Keratinocyte (primary cell): ENCODE measurements at regions not wholly inside any gene's neighbourhood (a gene's known extent, or its start where the extent isn't known, plus 50 kb on each side); places are given as distances from the start of the nearest gene placed in this dataset.

Experiments
- DNase-seq: peaks from one replicate; pipeline ENCODE4 v3.0.0-alpha.2; 2011; ENCODE audit warnings: low read depth, missing footprints, low spot score
- FAIRE-seq: peaks from 2 replicates; lab custom pipeline; 2011; peaks lifted over from hg19 to GRCh38; lab: Jason Lieb, UNC
- H2AFZ ChIP-seq: 2 replicates; pipeline ENCODE4 v1.6.0; 2012; ENCODE audit warnings: low read length, control low read depth, inconsistent platforms; ENCODE audit not compliant: control insufficient read depth
- H3K27ac ChIP-seq: 2 replicates; pipeline ENCODE4 v1.5.1; 2011; ENCODE audit warnings: low read length; ENCODE audit not compliant: control insufficient read depth, insufficient read depth
- H3K27me3 ChIP-seq: 3 replicates; pipeline ENCODE4 v1.6.0; 2011; ENCODE audit warnings: low read length; ENCODE audit not compliant: control insufficient read depth, insufficient read depth; ENCODE audit errors: extremely low read depth
- H3K36me3 ChIP-seq, 2 experiments: 2 replicates in 1 of 2; 3 replicates in 1 of 2; pipeline ENCODE4 v1.5.1; 2011; ENCODE audit warnings: low read length in 2 of 2, mild to moderate bottlenecking in 1 of 2; ENCODE audit not compliant: control insufficient read depth in 2 of 2, insufficient read depth in 2 of 2; ENCODE audit errors: extremely low read depth in 1 of 2
- H3K4me1 ChIP-seq: 3 replicates; pipeline ENCODE4 v1.5.1; 2011; ENCODE audit warnings: low read length; ENCODE audit not compliant: control insufficient read depth, insufficient read depth; ENCODE audit errors: extremely low read depth
- H3K4me2 ChIP-seq: 3 replicates; pipeline ENCODE4 v1.6.0; 2011; ENCODE audit warnings: low read depth, low read length; ENCODE audit not compliant: control insufficient read depth, insufficient read depth; ENCODE audit errors: extremely low read depth
- H3K4me3 ChIP-seq, 3 experiments: fragments of 200-600 bp in 1 of 3; sonication (generic) in 1 of 3; 2 replicates in 2 of 3; 3 replicates in 1 of 3; pipeline ENCODE4 v1.5.1; 2011 to 2016; ENCODE audit warnings: low read length in 3 of 3, mild to moderate bottlenecking in 3 of 3, control low read depth in 2 of 3, inconsistent platforms in 1 of 3, low read depth in 1 of 3, mixed read lengths in 1 of 3, mixed run types in 1 of 3, moderate library complexity in 1 of 3; ENCODE audit not compliant: control insufficient read depth in 2 of 3, insufficient read depth in 2 of 3; ENCODE audit errors: extremely low read depth in 1 of 3
- H3K79me2 ChIP-seq: 2 replicates; pipeline ENCODE4 v1.6.0; 2012; ENCODE audit warnings: low read length; ENCODE audit not compliant: control insufficient read depth, insufficient read depth
- H3K9ac ChIP-seq: 3 replicates; pipeline ENCODE4 v1.6.0; 2011; ENCODE audit warnings: low read length; ENCODE audit not compliant: control insufficient read depth, insufficient read depth; ENCODE audit errors: extremely low read depth
- H3K9me1 ChIP-seq: 3 replicates; pipeline ENCODE4 v1.6.0; 2011; ENCODE audit warnings: low read length; ENCODE audit not compliant: control insufficient read depth, insufficient read depth; ENCODE audit errors: extremely low read depth
- H3K9me3 ChIP-seq: 2 replicates; pipeline ENCODE4 v1.5.1; 2012; ENCODE audit warnings: low read depth, low read length; ENCODE audit not compliant: control insufficient read depth
- H4K20me1 ChIP-seq: 3 replicates; pipeline ENCODE4 v1.6.0; 2011; ENCODE audit warnings: low read length; ENCODE audit not compliant: control insufficient read depth, insufficient read depth; ENCODE audit errors: extremely low read depth
- EZH2 ChIP-seq: IDR thresholded peaks from one replicate; pipeline ENCODE4 v1.6.1; 2012; ENCODE audit warnings: inconsistent platforms, mild to moderate bottlenecking, low read length, moderate library complexity
- dilution Hi-C: fragments of 300-500 bp; cut with MboI; formaldehyde crosslinking; loops from one replicate; pipeline ENCODE4 v1.7.0; 2020; ENCODE audit warnings: low sequenced_read_pairs; ENCODE audit not compliant: extremely low pct_ligation_motif_present
- TF ChIP-seq, protein P1 (sequence below), 3 experiments: IDR thresholded peaks in 1 of 3; conservative IDR thresholded peaks in 1 of 3; optimal IDR thresholded peaks in 1 of 3; 2 replicates in 2 of 3; 3 replicates in 1 of 3; pipeline versions ENCODE3 to v1.5.1; 2011; ENCODE audit warnings: low read length in 3 of 3, mild to moderate bottlenecking in 3 of 3, moderate library complexity in 2 of 3, control low read depth in 1 of 3, inconsistent platforms in 1 of 3; ENCODE audit not compliant: insufficient read depth in 2 of 3; ENCODE audit errors: extremely low read depth in 1 of 3

- Histone ChIP-seq H3K4me2 (no peak overlapping the region), H3K27ac (no peak overlapping the region), H3K9me3 (no peaks in the 10 kb centered on the region), H3K79me2 (no peaks in the 10 kb centered on the region), H4K20me1 (no peaks in the 10 kb centered on the region), H3K9me1 (no peaks in the 10 kb centered on the region), H3K9ac (no peak overlapping the region), H3K27me3 (no peaks in the 10 kb centered on the region), H3K4me1 (no peaks in the 10 kb centered on the region), H2AFZ (no peak overlapping the region), H3K36me3 (no peaks in the 10 kb centered on the region), H3K4me3 (no peak overlapping the region)
- TF ChIP-seq, protein P1, sequence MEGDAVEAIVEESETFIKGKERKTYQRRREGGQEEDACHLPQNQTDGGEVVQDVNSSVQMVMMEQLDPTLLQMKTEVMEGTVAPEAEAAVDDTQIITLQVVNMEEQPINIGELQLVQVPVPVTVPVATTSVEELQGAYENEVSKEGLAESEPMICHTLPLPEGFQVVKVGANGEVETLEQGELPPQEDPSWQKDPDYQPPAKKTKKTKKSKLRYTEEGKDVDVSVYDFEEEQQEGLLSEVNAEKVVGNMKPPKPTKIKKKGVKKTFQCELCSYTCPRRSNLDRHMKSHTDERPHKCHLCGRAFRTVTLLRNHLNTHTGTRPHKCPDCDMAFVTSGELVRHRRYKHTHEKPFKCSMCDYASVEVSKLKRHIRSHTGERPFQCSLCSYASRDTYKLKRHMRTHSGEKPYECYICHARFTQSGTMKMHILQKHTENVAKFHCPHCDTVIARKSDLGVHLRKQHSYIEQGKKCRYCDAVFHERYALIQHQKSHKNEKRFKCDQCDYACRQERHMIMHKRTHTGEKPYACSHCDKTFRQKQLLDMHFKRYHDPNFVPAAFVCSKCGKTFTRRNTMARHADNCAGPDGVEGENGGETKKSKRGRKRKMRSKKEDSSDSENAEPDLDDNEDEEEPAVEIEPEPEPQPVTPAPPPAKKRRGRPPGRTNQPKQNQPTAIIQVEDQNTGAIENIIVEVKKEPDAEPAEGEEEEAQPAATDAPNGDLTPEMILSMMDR (optimal IDR thresholded peaks at IDR 0.05 in 1 of 3, IDR thresholded peaks at IDR 0.05 in 1 of 3, conservative IDR thresholded peaks at IDR 0.05 in 1 of 3; ENCODE audit: extremely low read depth in 1 of 3, insufficient read depth in 2 of 3, low read length in 3 of 3), result no peak
- TF ChIP-seq EZH2, result no peak
- dilution Hi-C loops, result no loop called here
- no peak for DNase-seq
- no peak for FAIRE-seq
Observed at GRCh38 chr6:240151-240550, 52.1 kb upstream of the DUSP22 start.

- H3K9me3 ChIP-seq, result no peaks in the 10 kb centered on the region
- no peaks in the 10 kb centered on the region for H3K9me1 ChIP-seq
- H3K79me2 ChIP-seq, result no peaks in the 10 kb centered on the region
- TF ChIP-seq, protein P1 (optimal IDR thresholded peaks at IDR 0.05 in 1 of 3, IDR thresholded peaks at IDR 0.05 in 1 of 3, conservative IDR thresholded peaks at IDR 0.05 in 1 of 3; ENCODE audit: extremely low read depth in 1 of 3, insufficient read depth in 2 of 3, low read length in 3 of 3), result no peak
- no peak for TF ChIP-seq EZH2
- H3K27ac ChIP-seq, result no peak overlapping the region
- no peak overlapping the region for H2AFZ ChIP-seq
- no peaks in the 10 kb centered on the region for H4K20me1 ChIP-seq
- H3K4me3 ChIP-seq, result no peak overlapping the region
- H3K4me1 ChIP-seq, result no peaks in the 10 kb centered on the region
- no peak overlapping the region for H3K4me2 ChIP-seq
- no peak for FAIRE-seq
- dilution Hi-C loops, result no loop called here
- no peaks in the 10 kb centered on the region for H3K36me3 ChIP-seq
- H3K9ac ChIP-seq, result no peak overlapping the region
- no peaks in the 10 kb centered on the region for H3K27me3 ChIP-seq
- DNase-seq, result no peak
Observed at GRCh38 chr6:241336-241865, 50.9 kb upstream of the DUSP22 start.
